ENCODE measurements at regions not wholly inside any gene's neighbourhood (a gene's known extent, or its start where the extent isn't known, plus 50 kb on each side); places are given as distances from the start of the nearest gene placed in this dataset.
A peak's percentile ranks its signal among the peaks of the same experiment; 100 is the strongest.

- no peak for DNase-seq (ENCODE audit: low spot score)
- no peaks in the 10 kb centered on the region for H3K36me3 ChIP-seq
- no peaks in the 10 kb centered on the region for H3K4me1 ChIP-seq (replicated peaks)
- H3K27ac ChIP-seq: no peak overlapping the region
- H3K9me3 ChIP-seq: no peaks in the 10 kb centered on the region
- no peak overlapping the region for H3K4me3 ChIP-seq
- intact Hi-C loops (cut with DNase I): no loop called here
- WGBS: 66% methylated on average over 4 of the region's 5 CpGs
- no peaks in the 10 kb centered on the region for H3K27me3 ChIP-seq (replicated peaks; ENCODE audit: insufficient read depth)
- no peak for TF ChIP-seq POLR2A (IDR thresholded peaks at IDR 0.05)
- TF ChIP-seq CTCF (IDR thresholded peaks at IDR 0.05): no peak
- TF ChIP-seq POLR2AphosphoS5 (IDR thresholded peaks at IDR 0.05): no peak
Measured at GRCh38 chr18:42409005-42409404, 454.0 kb downstream of the PIK3C3 start.

GRCh38 chr18:42412281-42412680, 457.2 kb downstream of the PIK3C3 start:
- no peak for DNase-seq (ENCODE audit: low spot score)
- no peak for TF ChIP-seq CTCF (IDR thresholded peaks at IDR 0.05)
- TF ChIP-seq POLR2A (IDR thresholded peaks at IDR 0.05): no peak
- no peak for TF ChIP-seq POLR2AphosphoS5 (IDR thresholded peaks at IDR 0.05)
- intact Hi-C loops (cut with DNase I): no loop called here
- Histone ChIP-seq H3K9me3 (no peaks in the 10 kb centered on the region), H3K36me3 (no peaks in the 10 kb centered on the region), H3K27me3 (replicated peaks; ENCODE audit: insufficient read depth) (no peaks in the 10 kb centered on the region), H3K4me1 (replicated peaks) (no peaks in the 10 kb centered on the region), H3K27ac (no peak overlapping the region), H3K4me3 (no peak overlapping the region)
- WGBS: 72% methylated on average over 2 of the region's 2 CpGs

GRCh38 chr18:42412896-42413295, 457.9 kb downstream of the PIK3C3 start:
- Histone ChIP-seq H3K9me3 (no peaks in the 10 kb centered on the region), H3K36me3 (no peaks in the 10 kb centered on the region), H3K27me3 (replicated peaks; ENCODE audit: insufficient read depth) (no peaks in the 10 kb centered on the region), H3K4me1 (replicated peaks) (no peaks in the 10 kb centered on the region), H3K27ac (no peak overlapping the region), H3K4me3 (no peak overlapping the region)
- intact Hi-C loops (cut with DNase I): no loop called here
- TF ChIP-seq POLR2AphosphoS5 (IDR thresholded peaks at IDR 0.05) (no peak), POLR2A (IDR thresholded peaks at IDR 0.05) (no peak), CTCF (IDR thresholded peaks at IDR 0.05) (no peak)
- WGBS: 98% methylated on average over 2 of the region's 2 CpGs
- no peak for DNase-seq (ENCODE audit: low spot score)

- Histone ChIP-seq H3K27ac (peak overlapping the region in 1 of 2 donors; percentile 76), H3K4me3 (no peak overlapping the region), H3K9me3 (no peaks in the 10 kb centered on the region), H3K36me3 (no peaks in the 10 kb centered on the region), H3K4me1 (replicated peaks) (no peaks in the 10 kb centered on the region), H3K27me3 (replicated peaks; ENCODE audit: insufficient read depth) (no peaks in the 10 kb centered on the region)
- 40% methylated on average over 1 of the region's 1 CpG for WGBS
- no peak for TF ChIP-seq POLR2A (IDR thresholded peaks at IDR 0.05)
- TF ChIP-seq POLR2AphosphoS5 (IDR thresholded peaks at IDR 0.05): no peak
- TF ChIP-seq CTCF (IDR thresholded peaks at IDR 0.05): no peak
- DNase-seq (ENCODE audit: low spot score): no peak
- intact Hi-C loops (cut with DNase I): no loop called here
Measured at GRCh38 chr18:42413870-42414269, 458.8 kb downstream of the PIK3C3 start.

GRCh38 chr18:42414756-42415454, 459.9 kb downstream of the PIK3C3 start:
- no peak for TF ChIP-seq CTCF (IDR thresholded peaks at IDR 0.05)
- TF ChIP-seq POLR2AphosphoS5 (IDR thresholded peaks at IDR 0.05): peak; percentile 67
- TF ChIP-seq POLR2A (IDR thresholded peaks at IDR 0.05): no peak
- intact Hi-C loops (cut with DNase I): no loop called here
- H3K4me1 ChIP-seq (replicated peaks): no peaks in the 10 kb centered on the region
- no peaks in the 10 kb centered on the region for H3K9me3 ChIP-seq
- peak overlapping the region in 1 of 2 donors; percentile 76 for H3K27ac ChIP-seq
- H3K36me3 ChIP-seq: no peaks in the 10 kb centered on the region
- DNase-seq (ENCODE audit: low spot score): peak; percentile 39
- H3K27me3 ChIP-seq (replicated peaks; ENCODE audit: insufficient read depth): no peaks in the 10 kb centered on the region
- H3K4me3 ChIP-seq: no peak overlapping the region
- WGBS: 57% methylated on average over 7 of the region's 7 CpGs
